ENCODE measurements at regions not wholly inside any gene's neighbourhood (a gene's known extent, or its start where the extent isn't known, plus 50 kb on each side); places are given as distances from the start of the nearest gene placed in this dataset.

DNA sequence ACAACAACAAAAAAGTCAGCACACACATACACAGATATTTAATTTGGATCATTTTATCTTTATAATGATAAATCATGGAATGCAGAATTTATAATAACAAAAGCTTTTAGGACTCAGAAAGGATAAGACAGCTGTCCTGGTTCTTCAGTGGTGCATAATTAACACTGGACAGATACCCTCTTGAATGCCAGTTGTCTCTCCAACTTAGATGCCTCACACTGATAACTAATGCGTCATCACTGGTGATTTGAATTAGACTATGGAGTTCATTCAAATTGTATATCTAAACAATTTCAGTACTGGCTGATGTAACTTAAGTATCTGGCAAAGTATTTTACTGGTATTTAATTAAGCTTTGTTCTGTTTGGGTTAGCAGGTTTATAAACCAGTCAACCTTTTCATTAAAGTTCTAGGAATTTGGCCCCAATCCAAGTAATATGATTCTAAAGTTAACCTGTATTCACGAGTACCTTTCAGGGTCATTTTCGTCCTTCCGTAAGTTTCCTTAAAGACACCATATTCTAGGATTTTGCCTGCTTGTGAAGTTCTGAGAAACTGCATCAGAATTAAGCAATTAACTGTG, 1199.5 kb upstream of the TMPRSS15 start:
- TF ChIP-seq YY1 (IDR thresholded peaks at IDR 0.05; ENCODE audit: low read depth) (no peak), FOXM1 (IDR thresholded peaks at IDR 0.05; ENCODE audit: borderline replicate concordance, low read depth) (0 out of 2 replicates have a peak, but pooled peaks have one; percentile 33), NFIC (IDR thresholded peaks at IDR 0.05) (peak; percentile 83)

DNA sequence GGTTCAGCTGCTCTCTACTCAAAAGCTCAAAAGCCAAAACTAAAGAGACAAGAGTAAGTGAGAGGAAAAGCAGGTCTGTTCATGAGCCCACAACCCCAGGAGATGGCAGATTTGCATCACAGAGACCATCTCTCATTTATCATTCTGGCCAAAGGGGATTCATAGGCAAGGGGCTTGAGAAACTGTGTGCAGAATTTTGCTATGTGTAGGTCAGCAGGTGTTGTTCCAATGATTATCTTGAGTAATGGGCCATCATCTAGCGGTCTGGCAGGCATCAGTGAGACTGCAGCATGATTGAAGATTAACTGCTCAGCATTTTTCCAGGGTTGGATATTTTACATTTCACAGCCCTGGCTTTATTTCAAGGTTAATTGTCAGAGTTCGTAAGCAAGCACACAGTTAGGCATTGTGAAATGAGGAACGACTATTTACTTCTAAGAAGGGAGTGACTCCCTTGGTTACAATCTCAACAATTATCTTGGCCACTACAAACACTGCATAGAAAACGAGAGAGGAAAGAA, 1204.6 kb upstream of the TMPRSS15 start:
- TF ChIP-seq RAD21 (IDR thresholded peaks at IDR 0.05; ENCODE audit: low read depth) (peak; percentile 6; the same call in 1 of the 2 replicates), TAF1 (IDR thresholded peaks at IDR 0.05; ENCODE audit: low read depth) (no peak)

- no peak for TF ChIP-seq MAX (IDR thresholded peaks at IDR 0.05)
- TF ChIP-seq CREB1 (IDR thresholded peaks at IDR 0.05; ENCODE audit: low read depth), result no peak
- no peak for TF ChIP-seq EP300 (IDR thresholded peaks at IDR 0.05; ENCODE audit: borderline replicate concordance)
- TF ChIP-seq FOXM1 (IDR thresholded peaks at IDR 0.05; ENCODE audit: borderline replicate concordance, low read depth), result no peak
- no peak for TF ChIP-seq TEAD4 (IDR thresholded peaks at IDR 0.05)
- TF ChIP-seq NFIC (IDR thresholded peaks at IDR 0.05), result no peak
- no peak for TF ChIP-seq TCF12 (IDR thresholded peaks at IDR 0.05; ENCODE audit: low read depth)
- no peak for TF ChIP-seq TAF1 (IDR thresholded peaks at IDR 0.05; ENCODE audit: low read depth)
- TF ChIP-seq, protein P1, sequence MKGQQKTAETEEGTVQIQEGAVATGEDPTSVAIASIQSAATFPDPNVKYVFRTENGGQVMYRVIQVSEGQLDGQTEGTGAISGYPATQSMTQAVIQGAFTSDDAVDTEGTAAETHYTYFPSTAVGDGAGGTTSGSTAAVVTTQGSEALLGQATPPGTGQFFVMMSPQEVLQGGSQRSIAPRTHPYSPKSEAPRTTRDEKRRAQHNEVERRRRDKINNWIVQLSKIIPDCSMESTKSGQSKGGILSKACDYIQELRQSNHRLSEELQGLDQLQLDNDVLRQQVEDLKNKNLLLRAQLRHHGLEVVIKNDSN (IDR thresholded peaks at IDR 0.05), result no peak
- TF ChIP-seq CEBPB (IDR thresholded peaks at IDR 0.05), result no peak
- TF ChIP-seq EGR1 (IDR thresholded peaks at IDR 0.05), result no peak
- TF ChIP-seq, protein P2, sequence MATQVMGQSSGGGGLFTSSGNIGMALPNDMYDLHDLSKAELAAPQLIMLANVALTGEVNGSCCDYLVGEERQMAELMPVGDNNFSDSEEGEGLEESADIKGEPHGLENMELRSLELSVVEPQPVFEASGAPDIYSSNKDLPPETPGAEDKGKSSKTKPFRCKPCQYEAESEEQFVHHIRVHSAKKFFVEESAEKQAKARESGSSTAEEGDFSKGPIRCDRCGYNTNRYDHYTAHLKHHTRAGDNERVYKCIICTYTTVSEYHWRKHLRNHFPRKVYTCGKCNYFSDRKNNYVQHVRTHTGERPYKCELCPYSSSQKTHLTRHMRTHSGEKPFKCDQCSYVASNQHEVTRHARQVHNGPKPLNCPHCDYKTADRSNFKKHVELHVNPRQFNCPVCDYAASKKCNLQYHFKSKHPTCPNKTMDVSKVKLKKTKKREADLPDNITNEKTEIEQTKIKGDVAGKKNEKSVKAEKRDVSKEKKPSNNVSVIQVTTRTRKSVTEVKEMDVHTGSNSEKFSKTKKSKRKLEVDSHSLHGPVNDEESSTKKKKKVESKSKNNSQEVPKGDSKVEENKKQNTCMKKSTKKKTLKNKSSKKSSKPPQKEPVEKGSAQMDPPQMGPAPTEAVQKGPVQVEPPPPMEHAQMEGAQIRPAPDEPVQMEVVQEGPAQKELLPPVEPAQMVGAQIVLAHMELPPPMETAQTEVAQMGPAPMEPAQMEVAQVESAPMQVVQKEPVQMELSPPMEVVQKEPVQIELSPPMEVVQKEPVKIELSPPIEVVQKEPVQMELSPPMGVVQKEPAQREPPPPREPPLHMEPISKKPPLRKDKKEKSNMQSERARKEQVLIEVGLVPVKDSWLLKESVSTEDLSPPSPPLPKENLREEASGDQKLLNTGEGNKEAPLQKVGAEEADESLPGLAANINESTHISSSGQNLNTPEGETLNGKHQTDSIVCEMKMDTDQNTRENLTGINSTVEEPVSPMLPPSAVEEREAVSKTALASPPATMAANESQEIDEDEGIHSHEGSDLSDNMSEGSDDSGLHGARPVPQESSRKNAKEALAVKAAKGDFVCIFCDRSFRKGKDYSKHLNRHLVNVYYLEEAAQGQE (IDR thresholded peaks at IDR 0.05; ENCODE audit: low read depth), result no peak
- TF ChIP-seq YY1 (IDR thresholded peaks at IDR 0.05; ENCODE audit: low read depth), result no peak
- no peak for TF ChIP-seq RAD21 (IDR thresholded peaks at IDR 0.05; ENCODE audit: low read depth)
- TF ChIP-seq ZBTB7A (IDR thresholded peaks at IDR 0.05; ENCODE audit: low read depth), result no peak
Observed at GRCh38 chr21:19609611-19610010, 1206.0 kb upstream of the TMPRSS15 start.

DNA sequence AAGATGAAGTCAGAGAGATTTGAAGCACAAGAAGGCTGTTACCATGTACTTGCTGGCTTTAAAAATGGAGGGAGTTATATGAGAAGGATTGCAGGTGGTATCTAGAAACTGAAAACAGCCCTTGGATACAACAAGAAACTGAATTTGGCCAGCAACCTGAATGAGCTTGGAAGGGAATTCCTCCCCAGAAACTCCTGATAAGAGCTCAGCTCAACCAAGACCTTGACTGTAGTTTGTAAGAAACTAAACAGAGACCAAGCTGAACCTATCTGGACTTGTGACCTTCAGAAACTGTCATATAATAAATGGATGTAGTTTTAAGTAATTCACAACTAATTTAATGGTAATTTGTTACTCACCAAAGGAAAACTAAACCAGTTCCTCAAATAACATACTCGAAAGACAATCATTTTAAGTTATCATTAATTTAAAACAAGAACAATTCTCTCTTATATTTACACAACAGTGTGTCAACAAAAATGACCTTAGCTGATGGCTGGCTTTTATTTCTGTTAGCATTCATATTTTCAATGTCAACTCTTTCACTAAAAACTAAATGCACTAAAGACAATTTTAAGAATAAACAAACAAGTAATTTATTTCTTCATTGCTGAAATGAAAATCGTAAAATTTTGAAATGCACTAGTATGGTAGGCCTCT, 1218.4 kb upstream of the TMPRSS15 start:
- TF ChIP-seq, protein P1 (IDR thresholded peaks at IDR 0.05), result no peak
- TF ChIP-seq MAX (IDR thresholded peaks at IDR 0.05) (no peak), CREB1 (IDR thresholded peaks at IDR 0.05; ENCODE audit: low read depth) (no peak), EP300 (IDR thresholded peaks at IDR 0.05; ENCODE audit: borderline replicate concordance) (no peak), CEBPB (IDR thresholded peaks at IDR 0.05) (no peak), FOXM1 (IDR thresholded peaks at IDR 0.05; ENCODE audit: borderline replicate concordance, low read depth) (no peak), RAD21 (IDR thresholded peaks at IDR 0.05; ENCODE audit: low read depth) (no peak), TEAD4 (IDR thresholded peaks at IDR 0.05) (no peak), ZBTB7A (IDR thresholded peaks at IDR 0.05; ENCODE audit: low read depth) (no peak), YY1 (IDR thresholded peaks at IDR 0.05; ENCODE audit: low read depth) (no peak)

DNA sequence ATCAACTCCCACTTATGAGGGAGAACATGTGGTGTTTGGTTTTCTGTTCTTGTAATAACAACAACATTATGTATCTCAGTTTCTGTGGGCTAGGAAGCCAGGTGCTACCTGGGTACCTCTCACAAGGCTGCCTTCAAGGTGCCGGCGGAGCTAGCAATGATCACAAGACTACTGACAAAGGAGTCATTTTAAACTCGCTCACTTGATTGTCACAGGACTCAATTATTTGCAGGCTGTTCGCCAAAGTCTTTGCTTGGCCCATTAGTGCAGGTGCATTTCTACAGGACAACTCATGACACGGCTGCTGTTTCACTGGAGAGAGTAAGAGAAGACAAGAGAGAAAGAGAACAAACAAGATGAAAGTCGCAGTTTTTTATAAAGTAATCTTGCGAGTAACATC, 1237.4 kb upstream of the TMPRSS15 start:
- TF ChIP-seq TCF12 (IDR thresholded peaks at IDR 0.05; ENCODE audit: low read depth) (no peak), ZBTB7A (IDR thresholded peaks at IDR 0.05; ENCODE audit: low read depth) (no peak), YY1 (IDR thresholded peaks at IDR 0.05; ENCODE audit: low read depth) (no peak), NFIC (IDR thresholded peaks at IDR 0.05) (no peak), TAF1 (IDR thresholded peaks at IDR 0.05; ENCODE audit: low read depth) (no peak), FOXM1 (IDR thresholded peaks at IDR 0.05; ENCODE audit: borderline replicate concordance, low read depth) (no peak), TEAD4 (IDR thresholded peaks at IDR 0.05) (no peak), CREB1 (IDR thresholded peaks at IDR 0.05; ENCODE audit: low read depth) (no peak), MAX (IDR thresholded peaks at IDR 0.05) (no peak), EGR1 (IDR thresholded peaks at IDR 0.05) (no peak), CEBPB (IDR thresholded peaks at IDR 0.05) (no peak), EP300 (IDR thresholded peaks at IDR 0.05; ENCODE audit: borderline replicate concordance) (no peak), RAD21 (IDR thresholded peaks at IDR 0.05; ENCODE audit: low read depth) (no peak)
- TF ChIP-seq, protein P2 (IDR thresholded peaks at IDR 0.05; ENCODE audit: low read depth), result no peak
- TF ChIP-seq, protein P1 (IDR thresholded peaks at IDR 0.05), result no peak
